NAMALWA (cell line): ENCODE measurements at regions not wholly inside any gene's neighbourhood (a gene's known extent, or its start where the extent isn't known, plus 50 kb on each side); places are given as distances from the start of the nearest gene placed in this dataset.

ENCODE experiments used
- DNase-seq: peaks from one replicate; pipeline ENCODE4 v3.0.0-alpha.2; 2015; ENCODE audit warnings: low spot score

DNA sequence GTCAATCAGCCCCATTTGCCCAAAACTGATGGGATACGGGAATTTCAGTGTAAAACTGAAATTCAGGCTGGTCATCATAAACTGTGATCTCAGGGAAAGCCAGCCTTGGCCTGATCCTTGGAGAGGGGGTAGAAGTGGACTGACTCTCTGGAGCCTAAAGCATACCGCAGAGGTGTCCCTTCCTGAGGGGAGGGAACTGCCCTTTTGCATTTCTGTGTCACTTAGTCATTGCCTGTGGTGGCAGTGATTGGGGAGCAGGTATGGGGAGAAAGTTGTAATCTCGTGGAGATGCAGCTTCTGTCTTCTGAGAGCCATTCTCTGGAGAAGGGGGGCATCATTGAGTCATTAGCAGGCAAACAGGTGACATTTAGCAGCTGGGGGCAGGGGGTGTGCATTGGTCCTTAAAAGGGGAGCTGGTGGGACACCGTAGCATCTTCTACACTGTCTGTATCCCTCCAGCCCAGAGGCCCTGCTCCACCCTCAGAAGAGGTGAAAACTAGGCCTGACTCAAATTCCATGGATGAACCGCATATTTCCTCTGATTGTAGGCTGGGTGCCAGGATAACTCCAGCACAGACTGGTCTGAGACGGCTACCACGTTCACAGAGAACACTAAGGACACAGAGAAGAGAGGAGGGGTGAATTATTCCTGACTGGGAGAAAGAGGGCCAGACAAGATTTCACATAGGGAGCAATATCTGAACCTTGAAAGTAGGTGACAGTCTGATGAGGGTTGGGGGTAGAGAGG, 143.3 kb downstream of the SEC61B start:
- DNase-seq = no peak

DNA sequence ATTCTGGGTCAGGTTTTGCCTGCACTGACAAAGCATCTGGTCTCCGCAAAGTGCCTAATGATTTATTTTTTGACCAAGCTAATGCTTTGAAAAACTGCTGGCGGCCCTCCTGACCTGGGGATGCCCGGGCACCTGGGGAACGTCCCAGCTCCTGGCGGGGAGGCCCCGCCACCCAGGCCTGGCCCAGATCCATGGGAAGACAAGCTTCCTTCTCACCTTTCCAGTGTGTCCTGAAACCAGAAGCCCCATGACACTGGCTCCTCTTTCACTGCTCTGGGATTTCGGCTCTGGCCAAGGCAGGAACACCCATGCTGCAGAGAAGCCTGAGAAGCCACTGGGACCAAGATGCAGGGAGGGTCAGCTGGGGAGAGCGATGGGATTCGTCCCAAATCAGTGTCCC, 144.1 kb downstream of the SEC61B start:
- DNase-seq = no peak

DNA sequence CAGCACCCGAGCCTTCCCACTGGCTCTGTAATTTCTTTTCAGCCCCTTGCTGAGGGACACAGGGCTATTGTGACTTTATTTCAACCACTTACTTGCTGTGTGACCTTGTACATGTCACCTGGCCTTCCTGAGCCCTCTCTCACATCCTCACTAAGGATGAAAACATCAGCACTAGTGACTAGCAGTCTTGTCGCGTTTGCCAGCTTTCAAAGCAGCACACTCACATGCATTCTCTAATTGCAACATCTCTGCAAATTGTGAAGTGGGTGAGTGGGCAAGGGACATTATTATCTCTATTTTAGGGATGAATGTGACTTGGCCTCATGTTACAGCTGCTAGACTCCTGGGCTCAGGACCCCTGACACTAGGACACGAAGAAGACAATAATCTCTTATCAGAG, 144.5 kb downstream of the SEC61B start:
- no peak for DNase-seq

DNA sequence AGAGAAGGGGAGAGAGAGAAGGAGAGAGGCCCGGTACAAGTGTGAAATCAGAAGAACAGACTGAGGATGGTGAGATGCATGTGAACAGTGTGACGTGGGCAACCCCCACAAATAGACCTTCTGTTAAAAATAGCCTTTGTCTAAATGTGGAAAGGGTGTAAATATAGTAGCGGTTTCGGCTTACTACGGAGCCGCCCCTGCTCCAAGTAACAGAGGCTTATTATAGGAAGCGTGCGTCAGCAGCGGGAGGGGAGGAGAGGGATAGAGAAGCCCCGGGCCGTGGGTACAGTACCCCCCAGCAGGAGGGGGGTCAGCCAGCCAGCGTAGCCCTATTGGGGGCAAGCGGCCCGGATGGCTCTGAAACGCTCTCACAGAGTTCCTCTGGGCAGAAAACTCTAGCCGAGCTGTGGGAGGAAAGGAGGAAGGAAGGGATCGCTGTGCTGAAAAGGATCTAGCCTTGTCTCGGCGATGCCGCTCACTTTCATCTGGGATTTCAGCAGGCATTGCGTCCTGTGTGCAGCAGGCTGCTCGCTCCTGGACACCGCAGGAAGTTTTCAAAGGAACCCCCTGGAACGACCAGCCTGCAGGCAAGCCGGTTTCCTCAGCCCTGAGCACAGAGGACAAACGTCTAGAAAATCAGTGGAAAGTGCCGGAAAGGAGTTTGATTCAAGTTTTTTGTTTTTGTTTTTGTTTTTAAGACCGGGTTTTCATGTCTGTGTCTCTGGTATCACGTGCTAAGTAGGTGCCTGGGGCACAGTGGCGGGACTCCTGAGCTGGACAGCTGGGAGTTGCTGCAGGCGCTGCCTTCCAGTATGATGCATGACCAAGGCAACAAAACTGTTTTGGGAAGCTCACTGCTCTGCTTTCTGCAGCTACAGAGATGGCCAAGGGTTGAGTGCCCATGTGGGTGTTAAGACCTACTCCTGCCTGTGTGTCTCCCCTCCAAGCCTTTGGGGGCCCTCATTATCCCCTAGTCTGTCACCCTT, 146.6 kb downstream of the SEC61B start:
- DNase-seq = no peak

DNA sequence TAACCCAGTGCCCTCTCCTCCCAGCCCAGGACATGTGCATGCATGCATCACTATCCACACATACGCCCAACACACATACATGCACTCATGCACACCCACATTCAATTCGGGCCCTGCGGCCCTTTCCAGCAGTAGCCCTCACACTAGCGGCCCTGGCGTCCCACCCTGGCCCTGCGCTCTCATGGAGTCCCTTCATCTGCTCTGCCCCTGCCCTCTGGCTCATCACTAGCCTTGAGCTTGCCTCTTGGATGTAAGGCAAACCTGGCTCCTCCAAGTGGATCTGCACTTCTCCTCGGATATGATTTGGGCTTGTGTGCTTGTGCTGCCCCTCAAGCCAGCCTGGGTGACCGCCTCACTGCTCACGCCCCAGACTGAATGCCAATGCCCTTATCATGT, 147.2 kb downstream of the SEC61B start:
- no peak for DNase-seq

DNA sequence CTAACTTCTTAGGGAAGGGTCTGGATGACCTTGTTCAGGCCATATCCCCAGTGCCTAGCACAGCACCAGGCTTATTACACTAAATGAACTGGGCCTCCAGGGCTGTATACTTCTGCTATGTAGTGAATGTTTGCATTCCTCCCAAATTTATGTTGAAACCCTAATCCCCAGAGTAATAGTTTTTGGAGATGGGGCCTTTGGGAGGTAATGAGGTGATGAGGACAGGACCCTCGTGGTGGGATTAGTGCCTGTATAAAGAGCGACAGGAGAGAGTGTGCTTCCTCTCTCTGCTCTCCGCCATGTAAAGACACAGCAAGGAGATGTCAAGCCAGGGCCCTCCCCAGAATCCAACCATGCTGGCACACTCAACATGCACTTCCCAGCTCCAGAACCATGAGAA, 148.3 kb downstream of the SEC61B start:
- DNase-seq = no peak

DNA sequence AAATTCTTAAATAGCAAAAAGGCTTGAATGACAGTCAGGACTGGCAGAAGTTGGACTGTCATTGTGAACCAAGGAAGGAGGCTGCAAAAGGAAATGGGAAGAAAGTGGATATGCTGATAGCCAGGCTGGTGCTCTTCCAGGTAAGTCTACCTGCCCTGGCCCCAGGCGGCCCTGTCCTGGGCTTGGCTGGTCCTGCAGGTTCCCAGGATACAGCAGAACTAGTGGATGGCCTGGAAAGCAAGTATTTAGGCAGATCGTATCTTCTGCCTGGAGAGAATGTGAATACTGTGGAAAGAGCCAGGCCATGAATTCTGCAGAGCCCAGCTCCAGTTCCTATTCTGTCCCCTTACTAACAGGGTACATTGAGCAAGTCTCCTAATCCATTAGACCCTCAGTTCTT, 149.3 kb downstream of the SEC61B start:
- no peak for DNase-seq

DNA sequence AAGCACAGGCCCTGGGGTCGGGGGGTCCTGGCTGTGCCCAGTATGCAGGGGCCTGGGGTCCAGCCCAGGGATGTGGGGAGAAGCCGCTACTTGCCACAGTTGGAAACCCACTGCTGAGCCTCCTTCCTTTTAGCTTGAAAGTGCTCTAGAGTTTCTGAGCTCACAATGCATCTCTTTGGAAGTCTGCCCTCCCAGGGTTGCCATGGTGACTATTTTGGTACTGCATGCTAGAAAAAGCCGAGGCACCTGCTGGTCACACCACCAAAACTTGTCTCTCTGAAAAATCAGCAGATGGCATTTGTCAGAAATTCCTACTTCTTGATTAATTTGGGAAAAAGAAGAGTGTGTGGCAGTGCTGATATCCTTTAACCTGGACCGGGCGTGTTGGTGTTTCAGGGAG, 151.8 kb downstream of the SEC61B start:
- DNase-seq = peak; percentile 8

DNA sequence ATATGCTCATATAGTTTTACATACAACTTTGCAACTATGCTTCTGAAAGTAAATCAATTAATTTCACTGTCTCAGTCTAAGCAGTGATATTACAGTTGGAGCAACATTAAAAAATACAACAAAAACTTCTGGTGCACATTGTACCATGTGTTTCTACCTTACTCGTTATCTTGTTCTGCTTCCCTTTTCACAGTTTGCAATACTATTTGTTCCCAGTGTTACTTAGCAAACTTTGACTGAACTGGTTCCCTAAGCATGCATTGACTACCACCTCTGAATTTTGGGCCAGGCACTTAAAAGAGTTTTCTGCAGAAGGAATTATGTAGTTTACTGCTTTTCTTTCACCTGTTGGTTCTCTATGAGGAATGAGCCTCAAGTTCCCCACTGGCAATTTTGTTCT, 152.7 kb downstream of the SEC61B start:
- no peak for DNase-seq

DNA sequence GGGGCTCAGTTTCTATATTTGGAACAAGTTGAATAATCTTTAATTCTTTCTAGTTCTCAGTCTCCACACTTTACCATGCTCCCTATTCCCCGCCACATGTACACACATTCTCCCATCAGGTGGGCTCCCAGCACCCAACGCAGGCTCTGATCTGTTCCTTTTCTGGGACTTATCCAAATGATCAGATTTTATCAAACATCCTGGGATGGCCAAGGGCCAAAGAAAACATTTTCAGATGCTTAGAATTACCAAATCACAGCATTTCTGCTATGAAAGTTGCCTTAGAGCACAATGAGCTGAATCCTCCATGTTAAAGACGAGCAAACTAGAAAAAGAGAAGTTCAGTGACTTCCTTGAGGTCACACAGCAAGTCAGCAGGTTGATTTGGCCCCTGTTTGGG, 153.4 kb downstream of the SEC61B start:
- no peak for DNase-seq

DNA sequence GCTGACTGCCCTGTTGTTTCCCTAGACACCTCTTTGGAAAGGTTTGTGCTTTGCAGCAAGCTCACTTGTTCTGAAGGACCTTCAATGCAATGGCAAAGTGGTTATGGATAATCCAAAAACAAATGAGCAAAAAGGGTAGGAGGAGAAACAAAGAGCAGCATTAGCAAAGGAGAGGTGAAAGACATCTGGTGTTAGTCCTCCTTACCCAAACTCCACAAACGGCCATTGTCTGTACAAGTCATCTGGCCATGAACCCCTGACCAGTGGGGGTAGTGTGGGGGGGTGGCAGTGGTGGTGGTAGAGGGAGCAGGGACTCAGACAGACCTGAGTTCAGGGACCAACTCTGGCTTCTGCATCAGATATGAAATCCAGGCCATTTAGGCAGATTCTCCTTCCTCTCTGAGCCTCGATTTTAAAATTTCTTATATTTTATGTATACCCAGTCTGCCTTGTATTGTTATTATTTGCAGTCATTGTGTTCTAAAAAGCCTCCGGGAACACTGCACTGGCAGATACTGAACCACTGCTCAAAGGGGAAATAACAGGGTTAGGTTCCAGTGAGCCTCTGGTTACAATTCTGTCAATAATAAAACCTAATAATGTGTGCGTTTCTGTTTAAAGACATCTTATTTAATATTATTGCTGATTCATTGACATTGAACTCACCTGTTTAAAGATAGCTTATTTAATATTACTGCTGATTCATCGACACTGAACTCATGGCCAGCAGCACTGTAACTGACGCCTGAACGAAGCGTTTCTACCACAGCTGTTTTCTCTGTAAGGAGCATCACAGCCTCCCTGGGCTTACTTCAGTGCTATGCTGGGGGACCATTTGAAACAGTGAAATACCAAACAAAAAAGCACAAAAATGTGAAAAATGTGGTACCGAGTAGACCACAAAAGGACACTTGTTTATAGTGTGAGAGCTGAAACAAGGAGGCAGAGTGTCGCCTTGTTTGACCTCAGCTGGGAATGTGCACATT, 156.0 kb downstream of the SEC61B start:
- DNase-seq = no peak

DNA sequence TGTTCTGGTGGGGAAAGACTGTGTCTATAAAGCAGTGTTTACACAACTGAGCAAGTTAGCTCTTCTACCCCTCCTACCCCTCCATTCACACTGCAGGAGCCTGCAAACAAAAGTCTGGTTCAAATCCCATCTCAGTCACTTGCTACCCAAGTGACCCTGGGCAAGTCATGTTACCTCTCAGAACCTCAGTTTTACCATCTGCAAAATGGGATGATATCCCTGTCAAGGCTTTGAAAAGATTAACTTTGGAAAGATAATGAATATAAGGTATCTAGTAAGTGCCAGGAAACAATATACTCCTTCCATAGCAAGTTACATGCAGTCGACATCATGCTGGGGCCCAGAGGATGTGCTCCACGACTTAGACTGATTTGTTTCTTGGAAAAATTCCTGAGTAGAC, 161.5 kb downstream of the SEC61B start:
- DNase-seq = no peak

DNA sequence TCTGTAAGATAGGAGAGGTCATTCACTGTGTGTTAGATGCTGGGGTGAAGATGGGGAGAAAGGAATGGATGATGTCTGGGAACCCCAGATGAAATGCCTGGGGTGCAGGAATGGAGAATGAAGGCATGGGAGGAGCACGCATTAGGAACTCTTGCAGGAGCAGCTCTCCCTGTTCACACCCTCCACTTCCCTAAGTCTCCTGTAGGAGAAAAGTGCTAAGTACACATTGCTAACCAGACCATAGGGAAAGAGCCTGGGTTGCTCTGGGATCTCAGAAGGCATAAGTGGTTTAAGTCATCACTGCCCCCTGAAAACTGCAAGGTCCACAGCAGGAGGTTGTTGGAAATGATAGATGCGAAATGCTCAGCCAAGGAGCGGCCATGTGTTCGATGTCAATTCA, 163.1 kb downstream of the SEC61B start:
- DNase-seq = no peak

DNA sequence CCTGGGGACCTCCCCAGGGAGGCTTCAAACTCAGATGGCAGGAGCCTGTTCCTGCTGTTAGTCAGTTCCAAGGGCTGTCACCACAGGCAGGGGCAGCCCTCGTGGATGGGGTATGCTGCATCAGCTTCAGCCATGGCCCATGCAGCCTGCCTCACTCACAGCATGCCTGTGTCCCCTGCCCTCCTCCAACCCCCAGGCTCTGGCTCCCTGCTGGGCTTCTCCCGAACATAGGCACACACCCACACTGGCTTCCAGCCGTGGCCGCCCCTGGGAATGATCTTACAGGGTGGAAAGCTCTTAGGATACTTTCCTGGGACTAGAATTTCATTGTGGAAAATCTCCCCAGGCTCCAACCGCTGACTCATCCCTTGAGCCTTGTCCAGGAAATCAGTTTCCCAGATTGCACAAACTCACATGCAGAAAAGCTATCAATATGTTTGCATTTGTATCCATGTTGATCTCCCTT, 163.8 kb downstream of the SEC61B start:
- no peak for DNase-seq

DNA sequence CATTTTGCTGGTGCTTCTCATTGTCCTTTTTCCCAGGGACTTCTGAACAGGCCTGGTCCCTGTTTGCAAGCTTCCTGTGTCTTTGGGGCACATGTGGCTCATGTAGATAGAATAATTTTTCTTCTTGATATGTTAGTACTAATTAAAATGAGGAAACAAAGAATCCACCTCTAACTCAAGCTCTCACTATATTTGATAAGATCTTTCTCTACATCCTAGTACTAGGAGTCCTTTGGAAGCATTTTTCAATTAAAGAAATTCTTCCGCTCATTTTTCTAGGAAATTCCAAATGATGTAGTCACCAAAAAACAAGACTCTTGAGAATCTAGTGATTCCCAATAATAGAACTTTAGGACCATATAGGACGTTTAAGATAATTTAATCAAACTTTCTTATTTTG, 165.3 kb downstream of the SEC61B start:
- DNase-seq = no peak

DNA sequence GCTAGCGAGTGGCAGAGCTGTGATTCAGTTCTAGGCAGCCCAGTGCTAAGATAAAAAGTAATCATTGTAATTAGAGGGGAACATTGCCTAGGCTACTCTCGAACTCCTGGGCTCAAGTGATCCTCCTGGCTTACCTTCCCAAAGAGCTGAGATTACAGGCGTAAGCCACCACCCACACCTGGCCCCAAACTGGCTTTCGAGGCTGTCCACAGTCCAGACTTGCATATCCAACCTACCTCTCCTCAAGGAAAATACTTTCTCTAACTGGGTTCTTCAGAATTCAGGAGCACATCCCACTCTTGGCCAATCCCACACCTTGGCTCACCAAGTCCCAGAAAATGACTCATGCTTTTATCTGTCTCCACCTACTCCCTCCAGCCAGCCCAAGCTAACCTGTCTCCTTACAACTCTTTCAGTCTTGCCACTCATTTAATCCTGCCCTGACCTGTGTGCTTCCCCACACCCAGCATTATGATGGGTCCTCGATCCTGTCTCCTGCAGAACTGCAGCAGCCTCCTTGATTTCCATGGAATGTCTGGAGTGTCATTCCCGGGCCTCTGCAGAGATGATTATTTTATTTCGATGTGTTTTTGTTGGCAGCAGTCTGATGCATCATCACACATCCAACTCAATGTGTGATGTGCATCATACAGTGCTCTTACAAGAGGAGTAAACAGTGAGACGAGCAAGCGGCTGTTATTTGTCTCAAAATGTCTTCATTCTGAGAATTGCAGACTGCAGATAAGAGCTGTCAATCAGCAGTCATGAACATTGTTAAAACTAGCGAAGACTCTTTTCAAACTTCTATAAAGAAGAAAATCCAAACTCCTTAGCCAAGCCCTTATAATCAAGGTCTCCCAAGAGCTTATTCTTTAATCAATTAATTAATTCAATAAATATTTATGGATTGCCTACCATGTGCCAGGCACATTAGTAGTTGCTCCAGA, 167.3 kb downstream of the SEC61B start:
- DNase-seq = no peak

DNA sequence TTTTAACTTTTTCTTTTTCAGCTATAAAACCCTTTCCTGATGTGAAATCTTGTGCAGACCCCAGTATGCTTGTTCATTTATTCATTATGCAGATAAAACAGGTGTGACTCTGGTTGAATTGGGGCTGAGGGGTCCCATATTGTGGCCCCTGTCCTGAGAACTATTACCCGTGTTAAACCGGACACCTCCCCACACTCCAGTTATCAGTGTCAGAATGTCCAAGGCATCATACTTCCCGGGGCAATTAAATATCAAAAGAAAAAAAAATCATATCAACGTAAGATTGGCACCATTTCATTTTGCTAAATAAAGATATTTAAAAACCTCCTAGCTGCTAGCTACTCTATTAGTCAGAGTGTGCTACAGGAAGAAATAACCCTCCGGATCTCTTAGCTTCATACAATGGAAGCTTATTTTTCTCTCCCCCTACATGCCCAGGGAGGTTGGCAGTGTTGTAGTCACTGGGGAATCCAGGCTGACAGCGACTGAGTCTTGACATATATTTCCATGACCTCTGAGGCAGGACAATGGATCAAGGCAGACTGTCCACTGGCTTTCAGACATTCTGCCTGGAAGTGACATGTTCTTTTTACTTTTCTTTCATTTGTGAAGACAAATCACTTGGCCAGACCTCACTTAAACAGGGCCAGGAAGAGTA, 170.0 kb downstream of the SEC61B start:
- no peak for DNase-seq

DNA sequence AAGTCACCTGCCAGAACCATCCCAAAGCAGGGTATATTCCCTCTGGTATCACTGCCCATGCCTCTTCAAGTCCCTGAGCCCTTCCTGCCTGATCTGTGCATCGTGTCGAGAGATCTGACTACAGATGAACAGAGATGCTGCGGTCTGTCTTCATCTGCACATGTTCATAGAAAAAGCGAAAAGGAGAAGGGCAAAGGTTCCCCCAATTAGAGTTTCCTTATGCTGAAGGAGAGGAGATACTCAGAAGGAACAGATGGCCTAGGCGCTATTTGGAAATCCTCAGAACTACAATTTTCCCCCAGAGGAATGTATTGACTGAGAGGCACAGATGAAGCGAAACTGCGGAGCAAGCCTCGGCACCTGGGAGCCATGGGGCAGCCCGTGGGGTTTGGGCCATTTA, 170.9 kb downstream of the SEC61B start:
- no peak for DNase-seq

DNA sequence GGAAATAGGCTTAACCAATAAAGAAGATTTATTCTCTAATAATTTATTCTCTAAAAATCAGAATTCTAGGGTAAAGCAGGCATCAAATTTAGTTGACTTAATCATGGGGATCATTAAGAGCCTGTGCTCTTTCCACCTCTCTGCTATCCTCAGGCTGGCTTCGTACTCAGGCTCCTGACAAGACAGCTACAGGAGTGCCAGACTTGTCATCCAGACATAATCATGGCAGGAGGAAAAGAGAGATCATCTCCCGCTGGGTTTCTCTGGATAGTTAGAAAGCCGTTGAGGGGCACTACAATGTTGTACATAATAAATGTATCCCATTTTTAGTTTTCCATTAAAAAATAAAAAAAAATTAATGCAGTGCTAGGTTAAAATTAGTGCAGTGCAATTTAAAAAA, 171.9 kb downstream of the SEC61B start:
- DNase-seq = no peak

DNA sequence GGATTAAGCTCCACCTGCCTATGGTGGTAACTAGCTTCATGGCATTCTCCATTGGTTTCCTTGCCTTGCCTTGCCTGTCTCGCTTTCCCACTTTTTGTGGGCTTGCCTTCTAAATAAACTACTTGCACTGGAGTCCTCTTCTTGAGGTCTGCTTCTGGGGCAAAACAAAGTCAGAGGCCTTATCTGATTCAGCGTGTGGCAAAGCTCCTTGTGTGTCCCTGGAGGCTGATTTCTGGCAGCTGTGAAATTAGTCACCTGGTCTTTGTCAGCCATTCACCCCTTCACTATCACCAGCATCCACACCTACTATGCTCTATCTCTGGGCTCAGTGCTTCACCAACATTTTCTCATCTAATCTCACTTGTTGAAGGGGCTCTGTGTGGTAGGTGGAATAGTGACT, 176.2 kb downstream of the SEC61B start:
- no peak for DNase-seq
